ENCODE measurements at regions not wholly inside any gene's neighbourhood (a gene's known extent, or its start where the extent isn't known, plus 50 kb on each side); places are given as distances from the start of the nearest gene placed in this dataset.

GRCh38 chr1:90474731-90475130, 242.4 kb downstream of the BARHL2 start:
- Histone ChIP-seq H3K9me3 (no peaks in the 10 kb centered on the region), H3K4me1 (ENCODE audit: insufficient read depth) (no peaks in the 10 kb centered on the region), H3K36me3 (no peaks in the 10 kb centered on the region), H3K27me3 (no peaks in the 10 kb centered on the region), H3K27ac (no peak overlapping the region), H3K4me3 (no peak overlapping the region)
- 27 to 42% (median 34%) methylated on average over 1 of the region's 1 CpG for WGBS, 3 donors
- DNase-seq, result no peak
- TF ChIP-seq EP300 (IDR thresholded peaks at IDR 0.05) (no peak), POLR2A (IDR thresholded peaks at IDR 0.05) (no peak)
- intact Hi-C loops (cut with DNase I), result no loop called here

DNA sequence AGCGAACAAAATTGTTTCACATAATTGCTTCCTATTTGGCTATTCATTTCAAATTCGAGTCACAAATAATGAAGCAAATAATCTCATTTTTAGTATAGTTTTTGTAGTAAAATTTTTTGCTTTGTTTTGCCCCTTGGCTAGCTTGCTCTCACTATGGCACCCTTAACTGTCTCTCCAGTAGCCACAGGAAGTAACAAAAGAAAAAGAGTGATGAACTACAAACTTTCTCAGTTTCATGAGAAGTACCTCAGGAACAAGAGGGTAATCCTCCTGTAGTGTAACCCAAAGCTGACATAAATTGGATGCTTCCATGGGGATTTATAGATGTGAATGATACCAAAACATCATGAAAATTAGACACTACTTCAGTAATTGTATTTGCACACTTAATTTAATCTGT, 242.9 kb downstream of the BARHL2 start:
- WGBS, 3 donors, result 55 to 73% (median 56%) methylated on average over 2 of the region's 2 CpGs
- Histone ChIP-seq H3K4me1 (ENCODE audit: insufficient read depth) (no peaks in the 10 kb centered on the region), H3K27ac (no peak overlapping the region), H3K4me3 (no peak overlapping the region), H3K36me3 (no peaks in the 10 kb centered on the region), H3K9me3 (no peaks in the 10 kb centered on the region), H3K27me3 (no peaks in the 10 kb centered on the region)
- intact Hi-C loops (cut with DNase I), result no loop called here
- no peak for TF ChIP-seq POLR2A (IDR thresholded peaks at IDR 0.05)
- TF ChIP-seq CTCF (IDR thresholded peaks at IDR 0.05), result no peak
- no peak for TF ChIP-seq EP300 (IDR thresholded peaks at IDR 0.05)
- no peak for DNase-seq

DNA sequence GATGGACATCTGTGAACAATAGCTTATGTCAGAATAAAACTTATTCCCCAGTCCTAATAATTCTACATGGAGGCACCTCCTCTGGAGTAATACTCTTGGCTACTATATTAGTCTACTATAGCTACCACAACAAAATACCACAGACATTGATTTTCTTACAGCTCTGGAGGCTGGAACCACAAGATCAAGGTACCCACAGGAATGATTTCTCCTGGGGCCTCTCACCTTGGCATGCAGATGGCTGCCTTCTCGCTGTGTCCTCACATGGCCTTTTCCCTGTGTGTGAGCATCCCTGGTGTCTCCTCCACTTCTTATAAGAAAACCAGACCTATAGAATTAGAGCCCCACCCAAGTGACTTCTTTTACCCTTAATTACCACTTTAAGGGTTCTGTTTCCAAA, 244.3 kb downstream of the BARHL2 start:
- 86 to 94% (median 93%) methylated on average over 1 of the region's 1 CpG for WGBS, 3 donors
- DNase-seq, result no peak
- no peak overlapping the region for H3K27ac ChIP-seq
- intact Hi-C loops (cut with DNase I), result no loop called here
- H3K4me3 ChIP-seq, result no peak overlapping the region
- no peaks in the 10 kb centered on the region for H3K27me3 ChIP-seq
- no peaks in the 10 kb centered on the region for H3K36me3 ChIP-seq
- no peaks in the 10 kb centered on the region for H3K4me1 ChIP-seq (ENCODE audit: insufficient read depth)
- H3K9me3 ChIP-seq, result no peaks in the 10 kb centered on the region
- no peak for TF ChIP-seq POLR2A (IDR thresholded peaks at IDR 0.05)
- TF ChIP-seq CTCF (IDR thresholded peaks at IDR 0.05), result no peak

DNA sequence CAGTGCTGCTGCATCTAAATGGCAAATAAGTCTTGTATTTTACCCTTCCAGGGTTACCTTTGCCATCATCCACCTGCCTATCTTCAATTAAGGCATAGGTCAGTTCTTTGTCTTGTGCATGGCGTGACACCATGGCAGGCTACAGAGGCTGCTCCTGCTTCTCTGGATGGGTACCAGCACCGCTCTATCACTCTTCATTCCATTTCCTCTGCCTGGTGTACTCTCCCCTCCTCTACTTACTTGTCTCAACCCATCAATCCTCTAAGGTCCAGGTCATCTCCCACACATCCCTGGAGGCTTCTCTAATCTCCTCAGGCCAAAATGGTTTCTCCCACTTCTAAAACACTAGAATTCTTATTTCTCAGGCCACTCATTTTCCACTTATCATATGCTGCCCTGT, 257.5 kb downstream of the BARHL2 start:
- 77 to 84% (median 78%) methylated on average over 2 of the region's 2 CpGs for WGBS, 3 donors
- H3K4me1 ChIP-seq (ENCODE audit: insufficient read depth), result no peaks in the 10 kb centered on the region
- intact Hi-C loops (cut with DNase I), result no loop called here

DNA sequence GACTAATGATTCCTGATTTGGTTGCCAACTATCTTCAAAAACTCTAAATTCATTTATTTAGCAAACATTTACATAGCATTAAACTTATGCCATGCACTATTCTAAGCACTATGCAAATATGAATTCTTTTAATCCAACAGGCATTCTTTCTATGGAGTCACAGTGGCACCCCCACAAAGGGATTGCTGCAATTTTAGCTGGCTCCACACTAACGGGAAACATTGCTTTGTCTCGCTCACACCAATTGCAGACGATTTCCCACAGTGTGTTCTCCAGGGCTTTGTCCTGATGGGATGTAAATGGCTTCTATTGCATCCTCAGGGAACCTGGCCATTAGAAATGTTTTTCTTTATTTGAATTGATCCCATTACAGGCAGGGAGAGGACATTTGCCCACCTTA, 259.1 kb downstream of the BARHL2 start:
- H3K4me3 ChIP-seq, result no peak overlapping the region
- no peak for DNase-seq
- H3K9me3 ChIP-seq, result no peaks in the 10 kb centered on the region
- TF ChIP-seq POLR2A (IDR thresholded peaks at IDR 0.05) (no peak), CTCF (IDR thresholded peaks at IDR 0.05) (no peak), EP300 (IDR thresholded peaks at IDR 0.05) (no peak)
- H3K4me1 ChIP-seq (ENCODE audit: insufficient read depth), result no peaks in the 10 kb centered on the region
- no peaks in the 10 kb centered on the region for H3K36me3 ChIP-seq
- no peak overlapping the region for H3K27ac ChIP-seq
- no peaks in the 10 kb centered on the region for H3K27me3 ChIP-seq
- WGBS, 3 donors, result 52 to 73% (median 70%) methylated on average over 3 of the region's 3 CpGs
- intact Hi-C loops (cut with DNase I), result no loop called here

More for the DNA sequence above, 257.5 kb downstream of the BARHL2 start:
- H3K4me3 ChIP-seq, result no peak overlapping the region
- no peak for TF ChIP-seq POLR2A (IDR thresholded peaks at IDR 0.05)
- no peak for TF ChIP-seq CTCF (IDR thresholded peaks at IDR 0.05)
- no peak for TF ChIP-seq EP300 (IDR thresholded peaks at IDR 0.05)
- no peak for DNase-seq
- H3K27me3 ChIP-seq, result no peaks in the 10 kb centered on the region
- no peaks in the 10 kb centered on the region for H3K36me3 ChIP-seq
- no peaks in the 10 kb centered on the region for H3K9me3 ChIP-seq
- H3K27ac ChIP-seq, result no peak overlapping the region

Measured in ovary (tissue), 7 donors.